ENCODE measurements at regions not wholly inside any gene's neighbourhood (a gene's known extent, or its start where the extent isn't known, plus 50 kb on each side); places are given as distances from the start of the nearest gene placed in this dataset.
"Not testable (repeated sequence)": the region's sequence is repeated elsewhere in the genome, so short reads cannot be mapped to it uniquely, and the experiment has no call there.

DNA sequence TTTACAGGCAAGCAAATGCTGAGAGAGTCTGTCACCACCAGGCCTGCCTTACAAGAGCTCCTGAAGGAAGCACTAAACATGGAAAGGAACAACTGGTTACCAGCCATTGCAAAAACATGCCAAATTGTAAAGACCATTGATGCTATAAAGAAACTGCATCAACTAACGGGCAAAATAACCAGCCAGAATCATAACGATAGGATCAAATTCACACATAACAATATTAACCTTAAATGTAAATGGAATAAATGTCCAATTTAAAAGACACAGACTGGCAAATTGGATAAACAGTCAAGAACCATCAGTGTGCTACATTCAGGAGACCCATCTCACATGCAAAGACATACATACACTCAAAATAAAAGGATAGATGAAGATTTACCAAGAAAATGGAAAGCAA is 170.7 kb downstream of the CRPPA start:
- TF ChIP-seq SP1 (IDR thresholded peaks at IDR 0.05); BHLHE40 (IDR thresholded peaks at IDR 0.05; ENCODE audit: borderline replicate concordance); FOXK2 (IDR thresholded peaks at IDR 0.05); FOXM1 (IDR thresholded peaks at IDR 0.05; ENCODE audit: borderline replicate concordance); PKNOX1 (IDR thresholded peaks at IDR 0.05); HDGF (IDR thresholded peaks at IDR 0.05; ENCODE audit: borderline replicate concordance); FOXA1 (IDR thresholded peaks at IDR 0.05); SUZ12 (IDR thresholded peaks at IDR 0.05); NFRKB (IDR thresholded peaks at IDR 0.05); TARDBP (IDR thresholded peaks at IDR 0.05): not testable (repeated sequence)
